ENCODE measurements at regions not wholly inside any gene's neighbourhood (a gene's known extent, or its start where the extent isn't known, plus 50 kb on each side); places are given as distances from the start of the nearest gene placed in this dataset.

DNA sequence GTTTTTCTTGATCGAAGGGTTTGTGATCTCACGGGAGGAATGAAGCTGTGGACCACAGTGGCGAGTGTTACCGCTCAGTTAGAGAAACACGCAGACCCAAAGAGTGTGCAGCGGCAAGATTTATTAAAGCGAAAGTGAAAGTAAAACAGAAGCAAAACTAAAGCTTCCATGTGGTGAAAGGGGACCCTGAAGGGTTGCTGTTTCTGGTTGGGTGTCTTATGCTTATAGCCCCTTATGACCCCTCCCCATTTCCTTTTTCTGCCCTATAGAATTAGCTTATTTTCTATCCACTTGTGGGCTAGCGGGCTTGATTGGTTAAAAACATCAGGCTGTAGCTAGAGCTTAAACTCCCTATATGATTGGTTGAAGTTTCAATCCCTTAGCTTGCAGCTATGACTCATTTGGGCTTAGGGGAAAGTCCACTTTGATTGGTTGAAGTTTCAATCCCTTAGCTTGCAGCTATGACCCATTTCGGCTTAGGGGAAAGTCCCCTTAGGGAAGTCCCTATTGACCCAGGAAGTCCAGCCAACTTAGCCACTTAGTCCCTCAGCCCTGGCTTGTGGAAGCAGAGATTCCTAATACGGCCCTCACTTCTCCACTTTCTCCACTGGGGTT, 171.2 kb upstream of the NWD2 start:
- DNase-seq = no peak

DNA sequence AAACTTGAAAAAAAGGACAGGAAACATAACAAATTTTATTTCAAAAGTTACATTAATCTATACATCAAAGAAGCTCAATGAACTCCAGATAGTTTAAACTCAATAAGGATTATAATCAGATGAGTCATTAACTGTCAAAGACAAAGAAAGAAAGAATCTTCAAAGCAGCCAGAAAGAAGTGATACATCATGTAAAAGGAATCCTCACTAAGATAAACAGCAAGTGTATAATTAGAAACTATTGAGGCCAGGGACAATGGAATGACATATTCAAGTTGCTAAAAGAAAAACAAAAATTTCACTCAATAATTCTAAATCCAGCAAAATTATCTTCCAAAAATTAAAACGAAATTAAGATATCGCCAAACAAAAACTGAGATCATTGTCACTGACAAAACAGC, 161.6 kb upstream of the NWD2 start:
- no peak for DNase-seq

DNA sequence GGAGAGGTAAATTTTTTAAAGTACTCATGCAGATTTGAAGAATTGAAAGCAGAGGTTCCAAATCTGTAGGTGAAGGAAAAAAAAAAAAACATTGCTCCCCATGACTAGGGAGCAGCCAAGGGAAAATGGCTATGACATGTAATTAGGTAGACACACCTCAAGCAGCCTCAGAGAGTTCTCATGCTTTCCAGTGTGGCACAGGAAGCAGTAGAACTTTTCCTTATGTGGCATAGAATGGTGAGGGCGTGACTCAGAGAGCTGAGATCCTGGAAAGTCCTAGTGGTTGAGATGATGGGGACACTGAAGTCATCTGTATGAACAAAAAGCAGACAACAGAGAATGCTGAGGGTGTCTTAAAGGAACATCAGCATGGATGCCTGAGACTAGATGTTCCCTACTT, 148.6 kb upstream of the NWD2 start:
- no peak for DNase-seq

DNA sequence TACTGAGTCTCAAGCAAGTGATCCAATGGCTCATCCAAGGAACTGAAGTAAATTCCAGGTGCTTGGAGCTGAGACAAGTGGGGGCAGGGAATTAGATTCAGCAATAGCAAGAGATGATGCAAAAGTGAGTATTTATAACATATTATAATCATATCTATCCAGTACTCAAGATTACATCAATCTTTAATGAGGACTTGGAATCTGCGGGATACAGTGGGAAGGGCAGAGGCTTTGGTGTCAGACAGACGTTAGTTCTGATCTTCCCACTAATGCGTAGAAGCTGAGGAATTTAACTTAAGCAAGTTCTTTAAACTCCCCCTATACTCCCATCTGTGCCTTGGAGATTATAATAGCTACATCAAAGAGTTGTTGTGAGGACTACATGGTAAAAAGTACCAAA, 143.4 kb upstream of the NWD2 start:
- no peak for DNase-seq

DNA sequence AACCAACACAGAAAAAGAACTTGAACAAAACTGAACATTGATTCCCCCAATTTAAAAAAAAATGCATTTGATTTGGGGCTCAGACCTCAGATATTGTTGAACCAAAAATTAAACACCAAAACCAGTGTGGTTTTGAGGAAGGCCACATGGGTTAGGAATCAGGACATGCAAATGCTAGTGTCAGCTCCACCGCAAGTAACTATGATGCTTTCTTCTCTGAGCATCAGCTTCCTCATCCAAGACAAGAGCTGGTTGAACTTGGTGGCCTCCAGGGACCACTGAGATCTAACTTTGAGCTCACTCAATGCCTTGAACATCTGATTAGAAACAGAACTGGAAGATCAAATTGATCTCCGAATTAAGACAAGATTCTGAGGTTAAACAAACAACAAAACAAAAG, 142.9 kb upstream of the NWD2 start:
- no peak for DNase-seq

DNA sequence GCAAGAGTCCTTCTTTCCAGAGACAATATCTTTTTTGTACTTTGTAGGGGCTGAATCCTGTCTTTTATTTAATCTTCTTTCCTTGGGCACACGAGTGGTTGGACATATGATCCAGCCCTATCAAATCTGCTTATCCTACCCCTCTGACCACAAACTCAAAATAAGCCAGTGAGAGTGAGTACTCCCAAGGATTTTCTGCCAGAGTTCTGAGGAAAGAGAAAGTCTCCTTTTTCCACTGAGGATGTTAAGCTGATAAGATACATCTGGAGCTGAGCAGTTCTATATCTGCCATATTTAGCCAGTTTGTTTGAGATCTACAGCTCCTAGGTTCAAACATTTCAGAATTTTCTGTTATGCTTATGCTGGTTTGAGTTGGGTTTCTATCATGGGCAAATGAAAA, 134.8 kb upstream of the NWD2 start:
- peak; percentile 13 for DNase-seq

DNA sequence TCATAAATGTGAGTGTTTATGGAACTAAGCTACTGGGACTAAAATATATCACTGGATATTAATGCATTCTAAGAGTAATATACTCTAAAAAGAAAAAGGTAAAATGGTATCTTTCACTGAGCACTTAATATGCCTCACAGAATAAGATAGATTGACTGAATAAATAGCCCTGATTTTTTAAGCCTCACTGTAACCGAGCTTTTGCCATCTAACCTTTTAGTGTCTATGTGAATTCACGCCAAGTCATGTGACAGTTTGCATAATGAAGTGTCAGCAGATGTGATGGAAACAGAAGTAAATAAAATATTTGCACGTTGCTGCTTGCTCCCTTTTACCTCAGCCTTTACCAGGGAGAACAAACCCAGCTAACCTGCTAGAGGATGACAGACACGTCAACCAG, 119.7 kb upstream of the NWD2 start:
- no peak for DNase-seq

DNA sequence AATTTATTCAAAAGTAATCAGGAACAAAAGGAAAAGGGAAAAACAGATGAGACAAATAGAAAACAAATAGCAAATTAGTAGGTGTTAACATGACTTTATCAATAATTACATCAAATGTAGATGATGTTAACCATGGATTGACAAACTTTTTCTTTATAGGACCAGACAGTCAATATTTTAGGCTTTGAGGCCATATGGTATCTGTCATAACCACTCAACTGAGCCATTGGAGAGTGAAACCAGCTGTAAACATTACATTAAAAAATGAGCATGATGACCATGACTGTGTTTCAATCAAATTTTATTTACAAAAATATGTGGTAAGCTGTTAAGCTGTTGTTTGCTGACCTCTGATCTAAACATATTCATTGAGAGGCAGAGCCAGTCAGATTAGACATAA, 118.5 kb upstream of the NWD2 start:
- DNase-seq = no peak

DNA sequence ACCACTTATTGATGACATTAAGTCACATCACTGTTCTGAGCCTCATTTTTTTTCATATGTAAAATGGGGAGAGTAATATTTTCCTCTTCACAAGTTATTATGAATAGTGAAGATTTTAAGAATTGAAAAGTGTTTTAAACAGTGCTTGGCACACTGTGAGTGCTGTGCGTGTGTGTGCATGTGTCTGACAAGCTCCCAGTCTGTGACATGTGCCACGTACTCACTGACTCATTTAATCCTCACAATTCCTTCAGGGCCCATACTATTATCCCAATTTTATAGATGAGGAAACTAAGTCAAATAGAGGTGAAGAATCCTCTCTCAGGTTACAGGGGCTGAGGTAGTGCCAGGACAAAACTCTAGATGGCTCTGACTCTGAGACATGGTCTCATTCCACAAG, 114.1 kb upstream of the NWD2 start:
- DNase-seq = no peak

DNA sequence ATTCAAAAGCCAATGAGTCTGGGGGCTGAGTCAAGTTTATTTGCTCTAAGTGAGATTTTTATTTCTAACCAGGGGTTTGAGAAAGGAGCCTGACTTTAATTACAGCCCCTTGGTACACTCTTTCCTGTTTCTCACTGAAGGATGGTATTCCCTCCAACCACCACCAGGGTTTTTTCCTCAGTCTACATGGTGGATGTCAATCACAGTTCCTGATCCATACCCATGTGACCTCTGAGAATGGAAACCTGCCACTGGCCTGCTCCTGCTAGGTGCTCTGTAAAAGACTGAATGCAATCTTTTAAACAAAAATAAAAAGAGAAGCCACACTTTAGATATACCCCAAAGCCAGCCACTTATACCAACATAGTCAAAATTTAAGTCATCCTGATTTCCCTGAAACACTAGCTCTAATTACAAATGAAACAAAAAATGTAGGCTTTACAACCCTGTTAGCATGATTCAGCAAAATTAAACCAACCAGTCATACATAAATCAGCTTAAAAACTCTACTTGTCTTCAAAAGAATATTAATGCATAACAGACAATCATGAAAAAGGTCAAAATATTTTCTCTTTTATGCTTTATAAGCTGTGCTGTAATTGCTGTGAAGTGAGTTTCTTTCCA, 112.1 kb upstream of the NWD2 start:
- DNase-seq = no peak

DNA sequence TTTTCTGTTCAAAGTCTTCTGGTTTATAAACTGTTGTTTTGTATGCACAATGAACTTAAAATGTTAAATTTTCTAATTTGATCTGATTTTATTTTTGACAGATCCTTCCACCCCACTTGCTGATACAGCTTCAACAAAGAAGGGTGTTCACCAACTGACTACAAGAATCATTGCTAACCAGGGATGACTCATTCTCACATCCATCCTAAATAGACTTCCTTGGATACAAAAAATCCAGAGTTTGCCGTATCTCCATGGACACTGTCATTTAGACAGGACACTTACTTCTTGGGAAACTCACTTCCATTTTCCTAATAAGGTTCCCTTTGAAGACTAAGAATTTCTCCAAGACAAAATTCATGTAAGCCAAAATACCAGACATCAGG, 111.6 kb upstream of the NWD2 start:
- DNase-seq = no peak

DNA sequence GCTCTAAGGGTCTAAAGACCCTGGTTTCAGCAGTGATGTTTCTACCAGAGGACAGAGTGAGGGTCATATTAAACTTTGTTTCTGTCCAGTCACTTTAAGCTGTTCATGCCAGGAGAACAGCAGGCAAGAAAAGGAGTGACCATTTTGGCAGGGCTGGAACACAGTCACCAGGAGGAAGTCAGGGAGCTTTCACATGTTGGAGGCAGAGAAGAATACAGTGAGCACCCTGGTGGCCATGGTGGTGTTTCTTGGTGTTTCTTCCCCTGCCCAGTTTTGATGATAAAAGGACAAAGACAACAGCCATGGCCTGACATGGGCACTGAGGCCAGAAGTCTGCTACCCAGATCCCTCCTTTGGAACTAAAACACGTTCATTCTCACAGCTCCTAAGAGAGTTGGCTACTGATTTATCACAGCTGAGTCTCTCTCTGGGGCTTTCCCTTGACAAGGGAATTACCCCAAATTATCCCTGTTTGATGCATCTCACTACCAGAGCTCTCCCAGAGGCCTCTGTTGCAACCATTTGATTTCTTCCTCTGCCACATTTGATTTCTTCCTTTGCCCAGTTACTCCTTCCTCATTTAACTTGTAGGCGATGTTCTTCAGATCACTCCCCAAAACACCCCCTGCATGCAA, 106.4 kb upstream of the NWD2 start:
- DNase-seq = no peak

DNA sequence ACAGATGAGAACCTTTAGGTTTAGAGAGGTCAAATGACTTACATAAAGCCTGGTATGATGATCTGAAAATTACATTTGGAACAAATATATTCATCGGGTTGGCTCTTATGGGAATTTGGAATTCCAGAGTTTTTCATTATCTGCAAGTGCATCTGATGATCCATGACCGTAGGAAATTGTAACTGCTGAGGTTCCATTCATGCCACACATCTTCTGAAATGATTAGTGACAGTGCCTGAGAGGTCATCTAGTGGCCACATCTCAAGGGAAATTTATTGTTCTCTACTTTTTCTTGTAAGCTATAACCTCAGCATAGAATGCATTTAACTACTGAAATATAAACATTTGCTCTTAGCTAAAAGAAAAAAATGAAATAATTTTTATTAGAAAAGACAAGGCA, 105.8 kb upstream of the NWD2 start:
- DNase-seq = no peak

DNA sequence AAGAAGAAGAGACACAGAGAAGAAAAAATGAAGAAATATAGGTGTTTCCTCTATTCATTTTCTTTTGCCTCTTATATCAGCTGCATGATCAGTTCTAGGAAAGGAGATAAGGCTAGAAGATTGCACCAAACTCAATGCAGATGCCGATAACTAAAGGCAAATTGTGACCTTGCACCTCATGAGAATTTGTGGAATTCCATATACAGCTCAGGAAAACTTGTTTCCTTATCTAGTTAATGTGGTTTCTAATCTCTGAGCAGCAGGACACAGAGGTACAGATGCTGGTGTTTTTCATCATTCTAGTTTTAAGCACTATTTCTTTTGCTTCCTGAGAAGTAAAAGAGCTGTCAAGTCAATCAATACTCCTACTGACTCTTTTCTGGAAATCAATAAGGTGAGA, 104.6 kb upstream of the NWD2 start:
- DNase-seq = no peak

DNA sequence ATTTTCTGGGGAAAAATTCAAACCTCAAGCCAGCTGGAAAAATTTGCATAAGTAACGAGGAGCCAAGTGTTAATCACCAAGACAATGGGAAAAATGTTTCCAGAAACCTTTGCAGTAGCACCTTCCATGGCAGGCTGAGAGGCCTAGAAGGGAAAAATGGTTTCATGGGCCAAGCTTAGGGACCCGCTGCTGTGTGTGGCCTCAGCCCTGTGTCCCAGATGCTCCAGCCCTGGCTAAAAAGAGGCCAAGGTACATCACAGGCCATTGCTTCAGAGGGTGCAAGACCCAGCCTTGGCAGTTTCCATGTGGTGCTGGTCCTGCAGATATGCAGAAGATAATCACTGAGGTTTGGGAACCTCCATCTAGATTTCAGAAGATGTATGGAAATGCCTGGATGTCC, 98.3 kb upstream of the NWD2 start:
- DNase-seq = no peak

DNA sequence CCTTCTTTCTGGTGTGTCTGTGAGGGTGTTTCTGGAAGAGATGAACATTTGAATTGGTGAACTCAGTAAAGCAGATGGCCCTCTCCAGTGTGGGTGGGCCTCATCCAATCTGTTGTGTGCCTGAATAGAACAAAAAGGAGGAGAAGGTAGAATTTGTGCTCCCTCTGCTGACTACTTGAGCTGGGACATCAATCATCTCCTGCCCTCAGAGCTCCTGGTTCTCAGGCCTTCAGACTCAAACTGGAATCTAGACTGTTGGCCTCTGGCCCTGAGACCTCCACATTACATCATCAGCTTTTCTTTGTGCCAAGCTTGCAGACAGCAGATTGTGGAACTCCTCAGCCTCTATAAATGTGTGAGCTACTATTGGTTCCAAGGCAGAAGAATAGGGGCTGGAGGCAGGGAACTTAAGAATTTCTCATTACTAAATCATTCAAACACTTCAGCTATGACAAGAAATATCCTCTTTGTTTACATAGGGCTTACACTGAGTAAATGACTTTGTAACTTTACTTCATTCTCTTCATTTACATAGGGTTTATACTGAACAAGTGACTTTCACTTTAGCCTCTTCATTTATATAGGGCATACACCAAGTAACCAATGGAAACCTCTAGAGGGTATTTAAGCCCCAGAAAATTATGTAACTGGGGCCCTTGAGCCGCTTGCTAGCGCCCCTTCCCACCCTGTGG, 86.9 kb upstream of the NWD2 start:
- no peak for DNase-seq

DNA sequence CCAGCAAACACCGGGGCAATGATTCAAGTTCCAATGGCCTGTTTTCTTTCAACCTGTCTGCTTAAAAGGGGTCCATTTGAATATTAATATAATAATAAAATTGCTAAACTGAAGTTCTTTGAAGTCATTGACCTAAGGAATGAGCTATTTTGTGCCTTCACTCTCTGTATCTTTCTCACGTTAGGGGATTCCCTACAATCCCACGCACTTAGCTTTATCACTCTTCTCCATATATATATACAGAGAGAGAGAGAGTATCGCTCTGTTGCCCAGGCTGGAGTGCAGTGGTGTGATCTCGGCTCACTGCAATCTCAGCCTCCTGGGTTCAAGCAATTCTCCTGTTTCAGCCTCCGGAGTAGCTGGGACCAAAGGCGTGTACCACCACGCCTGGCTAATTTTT, 83.9 kb upstream of the NWD2 start:
- no peak for DNase-seq

DNA sequence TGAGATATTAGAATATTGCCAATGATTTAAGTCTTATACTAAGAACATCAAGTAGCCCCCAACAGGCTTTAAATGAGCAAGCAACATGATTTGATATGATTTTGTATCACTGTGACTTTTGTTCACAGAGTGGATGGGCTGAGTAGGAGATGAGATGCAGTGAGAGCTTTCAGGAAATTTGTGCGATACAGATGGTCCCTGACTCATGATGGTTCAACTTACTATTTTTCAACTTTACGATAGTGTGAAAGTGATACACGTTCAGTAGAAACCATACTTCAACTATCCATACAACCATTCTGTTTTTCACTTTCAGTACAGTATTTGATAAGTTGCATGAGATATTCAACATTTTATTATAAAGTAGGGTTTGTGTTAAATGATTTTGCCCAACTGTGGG, 78.7 kb upstream of the NWD2 start:
- no peak for DNase-seq

DNA sequence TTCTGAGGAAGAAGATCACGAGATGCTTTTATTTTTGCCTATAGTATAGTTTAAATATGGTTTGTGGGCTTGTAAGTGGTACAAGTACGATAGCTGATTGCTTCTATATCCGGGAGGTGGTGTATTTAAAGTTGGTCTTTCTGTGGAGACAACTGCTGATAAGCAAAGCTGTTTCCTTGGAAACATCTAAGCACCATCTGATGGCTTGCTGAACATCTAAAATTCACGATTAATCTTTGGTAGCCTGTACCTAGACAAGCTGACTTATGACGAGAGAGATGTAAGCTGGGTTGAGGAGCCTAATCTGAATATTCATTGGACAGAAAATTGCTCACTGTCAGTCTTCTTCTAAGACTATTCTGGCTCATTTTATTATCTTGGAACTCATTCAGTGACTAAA, 74.6 kb upstream of the NWD2 start:
- DNase-seq = no peak

DNA sequence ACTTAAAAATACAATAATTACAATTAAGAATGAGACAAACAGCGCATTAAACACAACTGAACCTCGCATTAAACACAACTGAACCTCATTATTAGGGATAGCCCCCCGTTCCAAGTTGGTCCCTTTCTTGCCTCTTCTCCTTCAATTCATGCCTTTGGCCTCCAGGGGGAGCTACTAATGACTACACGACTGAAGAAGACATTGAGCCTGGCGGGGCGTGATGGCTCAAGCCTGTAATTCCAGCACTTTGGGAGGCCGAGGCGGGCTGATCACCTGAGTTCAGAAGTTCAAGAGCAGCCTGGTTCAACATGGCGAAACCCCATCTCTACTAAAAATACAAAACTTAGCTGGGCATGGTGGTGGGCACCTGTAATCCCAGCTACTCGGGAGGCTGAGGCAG, 56.4 kb upstream of the NWD2 start:
- DNase-seq = no peak

Measured in left kidney (tissue), 1 donor.